Stimulated activated CD8-positive, alpha-beta memory T cell treated with anti-CD3 and anti-CD28 coated beads, Interleukin-2, amount 100 ng/mL, for 1 hour (primary cell): ENCODE measurements at regions not wholly inside any gene's neighbourhood (a gene's known extent, or its start where the extent isn't known, plus 50 kb on each side); places are given as distances from the start of the nearest gene placed in this dataset.
"Not testable (repeated sequence)": the region's sequence is repeated elsewhere in the genome, so short reads cannot be mapped to it uniquely, and the experiment has no call there.

Experiments
- DNase-seq, 2 donors: peaks; one replicate each; pipeline ENCODE4 v3.0.0-alpha.2; 2020; ENCODE audit warnings: low read depth in 2 of 2

DNA sequence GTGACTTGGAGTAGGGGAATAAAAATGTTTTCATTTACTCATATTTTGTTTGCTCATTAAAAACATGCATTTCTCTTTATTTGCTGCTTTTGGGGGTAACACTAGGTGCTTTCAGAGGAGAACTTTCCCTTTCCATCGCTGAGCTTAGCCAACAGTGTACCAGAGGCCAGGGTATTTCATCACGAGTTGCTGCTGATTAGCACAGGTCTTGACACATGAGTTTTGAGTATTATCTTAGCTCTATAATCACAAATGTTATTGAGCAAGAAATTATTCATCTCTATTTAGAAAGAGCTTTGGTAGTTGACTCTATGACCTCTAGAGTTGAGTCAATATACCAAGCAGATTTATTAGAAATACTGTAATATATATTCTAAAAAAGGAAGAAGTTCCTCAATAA, 375.9 kb downstream of the NXPH1 start:
- DNase-seq, result no peak

DNA sequence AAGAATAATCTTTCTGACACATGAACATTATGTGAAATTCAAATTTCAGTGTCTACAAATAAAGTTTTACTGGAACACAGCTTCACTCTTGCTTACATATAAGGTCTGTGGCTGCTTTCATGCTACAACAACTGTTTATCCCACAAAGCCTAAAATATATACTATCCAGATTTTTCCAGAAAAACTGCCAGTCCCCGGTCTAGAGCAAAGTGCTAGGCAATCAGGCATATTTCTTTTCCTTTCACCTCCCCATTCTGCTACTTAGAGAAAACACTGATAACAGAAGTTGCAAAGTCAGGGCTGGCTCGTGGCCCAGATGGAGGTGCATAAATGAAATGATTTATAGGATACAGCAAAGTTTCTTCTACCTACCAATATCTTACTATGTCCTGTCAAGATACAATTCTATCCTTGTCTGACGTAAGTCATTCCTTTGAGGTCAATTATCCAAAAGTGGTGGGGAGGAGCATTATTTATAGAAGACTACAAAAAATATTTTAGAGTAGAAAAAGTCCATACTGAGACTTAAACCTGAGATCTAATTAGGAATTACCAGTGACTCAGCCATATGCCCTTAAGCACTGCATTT, 384.1 kb downstream of the NXPH1 start:
- no peak for DNase-seq

DNA sequence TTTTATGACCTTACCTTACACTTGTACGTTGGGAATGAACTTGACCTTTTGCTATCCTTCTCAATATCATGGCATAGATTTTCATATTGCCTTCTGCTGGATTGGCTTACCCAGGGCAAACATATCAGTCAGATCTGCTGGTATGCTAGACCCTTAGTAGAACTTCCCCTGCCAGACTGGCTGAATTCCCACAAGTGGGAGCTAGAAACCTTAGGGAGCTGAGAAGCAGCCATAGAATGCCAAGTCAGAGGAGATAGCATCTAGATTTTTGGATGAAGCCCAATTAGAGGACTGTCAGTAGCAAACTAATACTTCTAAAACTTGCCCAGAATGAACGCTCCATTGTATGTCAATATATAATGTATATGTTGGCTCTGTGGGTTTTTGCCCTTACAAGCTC, 385.0 kb downstream of the NXPH1 start:
- no peak for DNase-seq

DNA sequence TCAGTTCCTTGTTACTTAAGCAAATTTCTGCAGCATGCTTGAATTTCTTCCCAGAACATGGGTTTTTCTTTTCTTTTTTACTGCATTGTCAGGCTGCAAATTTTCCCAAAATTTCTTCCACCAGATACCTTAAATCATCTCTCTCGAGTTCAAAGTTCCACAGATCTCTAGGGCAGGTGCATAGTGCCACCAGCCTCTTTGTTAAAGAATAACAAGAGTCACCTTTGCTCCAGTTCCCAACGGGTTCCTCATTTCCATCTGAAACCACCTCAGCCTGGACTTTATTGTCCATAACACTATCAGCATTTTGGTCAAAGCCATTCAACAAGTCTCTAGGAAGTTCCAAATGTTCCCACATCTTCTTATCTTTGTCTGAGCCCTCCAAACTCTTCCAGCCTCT, 389.2 kb downstream of the NXPH1 start:
- DNase-seq, result no peak

DNA sequence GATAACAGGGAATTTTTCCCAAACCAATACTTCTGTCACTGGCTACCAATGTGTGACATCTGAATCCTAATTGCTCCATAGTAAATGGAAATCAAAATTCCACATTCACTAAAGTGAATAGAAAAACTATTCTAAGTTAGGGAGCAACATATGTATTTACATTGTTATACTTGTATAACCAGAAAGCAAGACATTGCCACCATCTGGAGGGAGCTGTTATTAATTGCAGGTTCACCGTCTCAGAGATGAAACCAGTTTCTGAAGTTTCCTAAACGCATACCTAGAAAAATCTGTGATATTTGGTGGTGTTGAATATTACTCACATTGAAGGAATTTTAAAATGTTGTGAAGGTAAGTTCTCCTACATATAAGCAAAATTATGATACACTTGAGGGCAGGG, 390.1 kb downstream of the NXPH1 start:
- no peak for DNase-seq

DNA sequence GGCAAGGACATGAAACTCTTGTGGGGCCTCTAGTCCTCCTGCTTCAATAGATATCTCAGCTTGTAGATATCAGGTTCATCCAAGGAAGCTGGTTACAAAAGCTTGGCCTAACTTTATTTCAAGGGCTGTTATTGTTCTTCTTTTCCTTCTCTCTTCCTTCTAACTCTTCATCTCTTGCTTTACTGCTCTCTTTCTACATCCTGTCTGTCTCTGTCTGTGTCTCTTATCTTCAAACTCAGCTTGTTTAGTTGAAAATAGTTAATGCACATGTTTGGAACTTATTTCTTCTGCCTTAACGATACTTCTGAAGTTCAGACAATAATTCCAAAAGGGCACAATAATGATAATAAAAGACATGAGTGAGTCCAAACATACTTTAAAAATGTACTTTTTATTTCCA, 393.9 kb downstream of the NXPH1 start:
- DNase-seq, result no peak

DNA sequence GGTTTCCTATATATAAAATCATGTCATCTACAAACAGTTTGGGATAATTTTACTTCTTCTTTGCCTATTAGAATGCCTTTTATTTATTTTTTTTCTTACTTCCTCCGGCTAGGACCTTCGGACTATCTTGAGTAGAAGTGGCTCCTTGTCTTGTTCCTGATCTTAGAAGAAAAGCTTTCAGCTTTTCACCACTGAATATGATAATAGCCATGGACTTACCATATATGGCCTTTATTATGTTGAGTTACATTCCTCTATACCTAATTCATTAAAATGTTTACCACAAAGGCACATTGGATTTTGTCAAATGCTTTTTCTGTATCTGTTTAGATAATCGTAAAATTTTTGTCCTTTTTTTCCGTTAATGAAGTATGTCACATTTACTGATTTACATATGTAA, 395.7 kb downstream of the NXPH1 start:
- no peak for DNase-seq

DNA sequence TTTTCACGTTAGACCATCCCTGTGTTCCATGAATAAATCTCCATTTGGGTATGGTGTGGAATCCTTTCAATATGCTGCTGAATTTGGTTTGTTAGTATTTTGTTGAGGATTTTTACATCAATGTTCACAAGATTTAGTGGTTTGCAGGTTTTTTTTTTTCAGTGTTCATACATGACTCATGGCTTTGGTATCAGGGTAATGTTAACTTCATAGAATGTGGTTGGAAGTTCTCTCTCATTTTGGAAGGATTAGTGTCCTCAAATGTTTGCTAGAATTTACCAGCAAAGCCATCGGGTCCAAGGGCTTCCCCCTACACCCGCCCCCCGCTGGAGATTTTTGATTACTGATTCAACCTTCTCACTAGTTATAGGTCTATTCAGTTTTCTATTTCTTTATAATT, 398.0 kb downstream of the NXPH1 start:
- no peak for DNase-seq

DNA sequence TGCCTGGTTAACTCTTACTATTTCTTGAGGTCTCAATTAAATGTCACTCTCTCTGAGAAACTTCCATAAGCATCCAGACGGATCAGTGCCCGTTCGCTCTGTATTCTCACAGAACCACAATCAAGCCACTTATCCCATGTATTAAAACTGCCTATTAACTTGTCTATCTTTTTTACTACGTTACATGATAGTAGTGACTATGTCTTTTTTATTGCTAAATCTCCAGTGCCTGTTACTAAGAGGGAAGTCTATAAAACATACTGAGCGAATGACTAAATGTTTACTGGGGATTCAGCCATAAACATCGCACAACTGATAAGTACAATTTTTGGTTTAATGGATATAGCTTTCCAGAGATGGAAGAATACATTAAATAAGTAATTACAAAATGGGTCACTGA, 399.9 kb downstream of the NXPH1 start:
- no peak for DNase-seq

DNA sequence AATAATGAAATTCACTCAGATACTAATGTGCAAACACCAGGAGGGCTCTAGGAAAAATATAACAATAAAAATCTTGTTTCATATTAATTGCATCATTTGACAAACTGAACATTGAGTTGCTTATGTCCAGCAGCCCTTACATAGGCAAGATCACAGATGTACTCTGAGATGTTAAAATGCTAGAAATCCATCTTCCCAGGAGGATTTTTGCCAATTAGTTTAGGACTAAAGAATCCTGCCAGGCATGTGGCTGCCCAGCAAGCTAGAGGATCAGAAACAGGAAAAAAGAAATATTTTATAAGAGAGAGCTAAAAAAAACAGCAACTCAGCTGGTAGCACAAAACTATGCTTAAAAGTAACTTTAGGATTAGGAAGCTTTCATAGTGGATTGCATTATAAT, 407.8 kb downstream of the NXPH1 start:
- DNase-seq, result no peak

DNA sequence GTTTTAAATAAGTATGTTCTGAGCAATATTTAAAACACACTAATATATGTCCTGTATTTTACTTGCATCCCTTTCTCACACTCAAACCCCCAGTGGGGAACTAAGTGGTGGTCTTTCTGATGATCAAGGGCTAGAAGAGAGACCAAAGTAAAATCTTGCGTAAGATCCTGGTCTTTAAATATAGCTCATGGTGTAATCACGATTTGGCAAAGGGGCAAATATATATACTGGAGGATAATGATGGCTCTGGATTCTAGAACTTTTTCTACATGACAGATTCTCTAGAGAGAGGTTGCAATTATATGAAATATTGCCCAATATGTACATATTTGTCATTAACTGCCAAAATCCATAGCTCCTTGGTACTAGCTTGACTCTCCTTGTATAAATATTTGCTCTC, 438.3 kb downstream of the NXPH1 start:
- DNase-seq, result no peak

DNA sequence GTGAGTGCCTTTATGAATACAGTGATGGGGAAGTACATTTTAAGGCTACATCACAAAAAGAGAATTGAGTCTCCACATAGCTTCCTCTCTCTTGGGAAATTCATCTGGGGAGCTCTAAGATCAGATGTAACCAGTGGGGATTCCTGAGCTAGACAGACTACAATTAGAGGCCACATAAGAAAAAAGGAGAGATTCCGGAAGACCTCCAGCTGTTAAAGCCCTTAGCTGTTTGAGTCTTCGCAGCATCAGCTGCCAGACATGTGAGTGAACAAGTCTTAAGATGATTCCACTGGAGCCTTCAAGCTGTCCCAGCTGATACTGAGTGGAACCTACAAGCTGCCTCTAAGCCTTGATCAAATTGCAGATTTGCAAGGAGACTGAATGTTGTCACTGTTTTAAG, 448.5 kb downstream of the NXPH1 start:
- no peak for DNase-seq

DNA sequence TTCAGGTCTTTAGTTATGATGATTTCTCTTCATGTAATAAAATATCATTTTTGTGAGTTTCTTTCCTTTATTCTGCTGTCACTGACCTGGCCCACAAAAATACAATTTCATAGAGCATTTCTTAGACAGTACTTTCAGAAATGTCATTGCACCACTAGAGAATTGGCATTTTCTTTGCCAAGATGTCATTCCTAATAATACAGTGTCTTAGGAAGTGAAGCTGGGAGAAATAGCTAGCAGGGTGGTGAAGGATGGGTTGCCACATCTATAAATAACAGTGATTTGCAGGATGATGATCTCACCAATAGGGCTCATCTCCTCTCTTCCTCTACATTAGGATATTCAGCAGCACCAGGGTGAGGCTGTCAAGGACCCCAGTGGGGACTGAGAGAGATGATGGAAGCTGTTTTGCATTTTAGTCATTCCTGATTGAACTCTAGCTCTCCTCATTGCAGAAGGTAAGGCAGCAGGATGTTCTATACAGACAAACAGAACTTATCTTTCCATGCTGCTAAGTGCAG, 452.1 kb downstream of the NXPH1 start:
- no peak for DNase-seq

DNA sequence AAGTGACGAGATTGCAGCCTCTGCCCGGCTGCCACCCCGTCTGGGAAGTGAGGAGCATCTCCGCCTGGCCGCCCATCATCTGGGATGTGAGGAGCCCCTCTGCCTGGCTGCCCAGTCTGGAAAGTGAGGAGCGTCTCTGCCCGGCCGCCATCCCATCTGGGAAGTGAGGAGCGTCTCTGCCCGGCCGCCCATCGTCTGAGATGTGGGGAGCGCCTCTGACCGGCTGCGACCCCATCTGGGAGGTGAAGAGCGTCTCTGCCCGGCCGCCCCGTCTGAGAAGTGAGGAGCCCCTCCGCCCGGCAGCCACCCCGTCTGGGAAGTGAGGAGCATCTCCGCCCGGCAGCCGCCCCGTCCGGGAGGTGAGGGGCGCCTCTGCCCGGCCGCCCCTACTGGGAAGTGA, 456.9 kb downstream of the NXPH1 start:
- not testable (repeated sequence) for DNase-seq

DNA sequence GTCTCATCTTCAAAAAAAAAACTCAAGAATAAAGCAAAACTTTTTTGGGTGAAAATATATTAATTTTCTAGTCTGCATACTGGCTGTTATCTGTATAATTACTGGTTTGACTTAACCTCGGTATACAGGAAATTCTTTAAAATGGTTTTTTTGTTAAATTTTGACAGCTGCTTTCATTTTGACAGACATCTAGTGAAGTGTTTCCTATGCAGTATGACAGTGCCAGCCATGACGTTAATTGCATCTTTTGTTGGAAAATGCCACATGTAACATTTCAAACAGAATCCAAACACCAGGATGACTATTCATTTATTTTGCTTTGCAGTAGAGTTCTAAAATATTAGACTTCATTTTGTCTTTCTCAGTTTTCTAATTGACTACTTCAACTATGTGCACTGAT, 460.4 kb downstream of the NXPH1 start:
- DNase-seq, result no peak

DNA sequence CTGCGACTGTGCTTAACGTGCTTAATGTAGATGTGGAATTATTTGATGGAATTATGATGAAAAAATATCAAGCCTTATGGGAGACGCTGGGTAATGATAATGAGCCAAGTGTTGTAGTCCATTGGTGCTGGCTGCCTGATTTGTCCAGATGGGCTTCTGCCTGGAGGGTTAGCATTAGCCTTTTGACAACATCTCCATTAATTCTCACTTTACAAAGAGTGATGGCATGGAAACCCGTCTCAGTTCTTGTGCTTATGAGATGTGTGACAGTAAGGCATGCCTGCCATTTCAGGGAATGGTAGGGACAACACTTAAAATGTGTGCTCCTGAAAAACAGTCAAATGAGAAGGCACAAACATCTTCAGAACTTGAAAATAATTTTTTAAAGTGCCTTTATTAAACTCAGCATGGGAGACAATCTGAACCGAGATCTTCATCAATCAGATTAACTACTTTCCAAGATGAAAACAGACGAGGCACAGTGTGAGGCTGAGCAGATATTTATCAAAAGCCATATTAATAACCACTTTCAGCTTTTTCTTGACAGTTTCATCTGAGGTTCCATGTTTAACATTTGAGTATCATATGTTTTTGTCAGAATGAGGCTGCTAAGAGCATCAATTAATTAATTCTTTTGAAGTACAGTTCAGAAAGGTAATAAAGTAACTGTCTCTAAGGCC, 473.1 kb downstream of the NXPH1 start:
- DNase-seq, result no peak

DNA sequence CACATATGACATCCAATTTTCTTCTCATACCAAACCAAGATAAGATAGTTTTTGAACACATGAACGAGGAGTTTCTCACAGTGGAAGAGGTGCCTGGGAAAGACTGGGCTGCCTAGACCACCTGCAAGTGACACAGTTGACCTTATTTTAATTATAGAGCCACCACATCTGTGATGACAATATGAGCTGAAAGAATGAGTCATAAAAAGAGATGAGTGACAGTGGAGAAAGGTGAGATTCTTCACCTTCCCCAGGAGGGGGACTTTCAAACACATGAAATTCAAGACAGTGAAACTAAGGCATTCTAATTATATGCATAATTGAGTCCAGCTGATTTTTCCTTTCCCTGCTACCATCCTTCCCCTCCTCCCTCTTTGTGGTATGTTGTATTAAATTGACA, 475.5 kb downstream of the NXPH1 start:
- no peak for DNase-seq

DNA sequence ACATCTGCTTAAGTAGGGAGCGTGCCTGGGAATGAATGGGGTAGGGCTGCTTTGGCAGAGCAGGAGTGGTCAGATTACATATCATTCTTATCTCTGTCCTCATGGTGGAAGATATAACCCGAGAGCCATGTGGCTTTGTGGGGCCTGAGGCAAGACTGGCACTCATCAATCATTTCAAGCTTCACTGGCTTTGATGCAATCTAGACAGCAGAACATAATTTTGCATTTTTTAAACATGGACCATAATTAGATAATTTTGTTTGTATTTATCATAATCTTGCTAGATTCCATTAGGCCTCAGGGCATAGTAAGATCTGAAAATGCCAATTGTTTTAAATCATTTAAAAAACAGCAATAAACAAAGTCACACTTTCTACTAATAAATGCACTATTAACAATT, 480.3 kb downstream of the NXPH1 start:
- DNase-seq, result no peak

DNA sequence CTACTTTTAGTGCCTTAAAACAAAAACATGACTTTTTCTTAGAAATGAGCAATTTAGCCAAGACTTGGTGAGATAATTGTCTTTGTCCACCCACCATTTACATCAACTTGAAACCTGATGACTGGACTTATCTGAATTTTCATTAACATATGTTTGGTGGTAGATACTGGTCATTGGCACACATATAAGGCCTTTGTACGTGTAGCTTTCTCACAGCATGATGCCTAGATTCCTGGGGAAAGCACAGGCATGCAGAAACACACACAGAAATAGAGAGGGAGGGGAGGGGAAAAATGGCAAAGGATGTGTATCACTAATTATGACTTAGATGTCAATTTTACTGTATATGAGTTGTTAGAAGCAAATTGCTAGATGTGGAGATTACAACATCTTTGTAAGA, 488.4 kb downstream of the NXPH1 start:
- no peak for DNase-seq

DNA sequence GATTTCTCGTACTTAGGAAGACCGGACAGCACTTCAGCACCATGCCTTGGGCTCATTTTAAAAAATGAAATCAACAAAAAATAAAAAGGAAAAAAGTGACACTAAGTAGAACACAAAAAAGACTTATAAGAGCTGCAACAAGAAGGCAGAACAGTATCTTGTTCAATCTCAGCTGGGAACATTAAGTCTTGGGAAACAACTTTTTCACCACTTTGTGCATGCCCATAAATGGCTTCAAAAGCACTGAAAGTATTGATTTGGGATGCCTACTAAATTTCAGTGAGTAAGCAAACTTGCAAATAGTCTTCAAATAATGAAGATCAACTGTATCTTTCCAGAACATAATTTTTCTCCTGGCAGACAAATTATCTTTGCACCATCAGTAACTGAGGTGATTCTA, 489.3 kb downstream of the NXPH1 start:
- DNase-seq, result no peak

DNA sequence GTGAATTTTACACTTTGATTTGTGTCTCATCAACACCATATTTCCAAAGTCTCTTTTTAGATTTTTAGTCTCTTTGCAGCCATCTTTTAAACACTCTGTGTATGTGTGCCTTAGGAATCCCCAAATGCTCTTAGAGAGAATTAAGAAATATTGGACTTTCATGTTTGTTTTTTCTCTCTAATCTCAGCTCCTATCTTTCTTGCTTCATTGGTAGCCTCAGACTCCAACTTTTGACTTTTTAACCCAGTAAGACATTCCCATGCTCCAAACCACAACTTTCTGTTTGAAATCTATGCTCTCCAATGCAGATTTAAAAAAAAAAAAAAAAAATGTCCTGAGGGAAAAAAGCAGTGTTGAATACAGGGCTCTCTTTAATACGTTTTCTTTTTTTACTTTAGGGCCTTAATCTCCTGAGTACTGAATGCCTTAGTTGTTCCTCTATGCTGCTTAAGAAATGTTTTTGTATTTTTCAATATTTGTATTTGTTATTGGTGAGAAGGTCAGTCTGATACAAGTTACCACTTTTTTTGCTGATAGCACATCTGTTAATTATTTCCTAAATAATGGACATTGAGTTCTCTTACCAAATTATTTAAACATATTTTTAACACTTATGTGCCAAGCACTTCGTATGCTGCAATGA, 489.9 kb downstream of the NXPH1 start:
- DNase-seq, result no peak

DNA sequence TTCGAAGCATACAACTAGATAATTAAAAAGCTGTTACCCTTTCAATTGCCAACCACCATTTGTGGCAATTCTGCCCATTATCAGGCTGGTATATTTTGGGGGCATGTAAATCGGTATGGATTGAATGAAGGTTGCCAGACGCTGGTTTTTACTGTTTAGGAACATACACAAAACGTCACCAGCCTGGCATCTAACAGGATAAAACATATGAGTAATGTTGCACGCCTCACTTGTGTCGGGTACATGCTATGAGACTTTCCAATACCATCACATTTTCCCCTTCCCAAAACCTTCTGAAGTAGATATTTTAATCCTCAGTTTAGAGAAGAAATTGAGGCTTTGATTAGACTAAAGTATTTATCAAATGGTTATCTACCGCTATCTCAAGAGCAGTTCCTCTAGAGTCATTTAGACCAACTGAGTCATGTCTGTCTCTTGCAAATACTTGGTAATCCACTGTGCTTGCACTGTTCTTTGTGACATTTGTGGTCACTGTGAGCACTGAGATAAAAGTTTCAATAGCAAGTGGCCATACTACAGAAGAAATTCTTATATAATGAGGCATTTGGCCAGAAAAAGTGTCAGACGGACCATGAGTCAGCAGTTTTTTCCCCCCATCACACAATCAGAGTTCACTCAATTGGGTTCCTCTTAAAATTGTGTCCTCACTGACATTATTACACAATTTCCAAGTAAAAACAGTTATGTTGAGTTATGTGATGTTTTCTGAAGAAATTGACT, 498.7 kb downstream of the NXPH1 start:
- DNase-seq, result no peak

DNA sequence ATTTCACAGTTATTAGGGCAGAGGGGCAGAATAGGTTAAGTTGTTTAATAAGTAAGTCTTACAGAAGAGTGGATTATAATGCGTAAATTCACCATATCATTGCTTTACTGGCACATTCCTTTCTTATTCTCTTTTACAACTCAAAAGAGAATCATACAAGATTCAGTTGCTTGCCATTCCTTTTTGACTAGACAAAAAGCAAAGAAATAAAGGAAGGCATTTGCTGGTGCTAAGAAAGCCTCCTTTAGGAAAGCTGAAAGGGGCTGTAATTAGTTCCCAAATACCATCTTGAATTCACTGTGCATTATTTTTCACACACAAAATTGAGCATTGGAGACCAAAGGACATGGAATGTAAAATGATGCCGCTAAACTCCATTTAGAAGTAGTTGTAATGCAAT, 499.3 kb downstream of the NXPH1 start:
- no peak for DNase-seq
